HS-5 (cell line): ENCODE measurements at regions not wholly inside any gene's neighbourhood (a gene's known extent, or its start where the extent isn't known, plus 50 kb on each side); places are given as distances from the start of the nearest gene placed in this dataset.
A peak's percentile ranks its signal among the peaks of the same experiment; 100 is the strongest.
"Not testable (repeated sequence)": the region's sequence is repeated elsewhere in the genome, so short reads cannot be mapped to it uniquely, and the experiment has no call there.

Source experiments
- DNase-seq: peaks from one replicate; pipeline ENCODE4 v3.0.0-alpha.2; 2012; ENCODE audit warnings: low read depth

GRCh38 chr7:142440906-142441411 is 183.1 kb upstream of the PRSS58 start:
- no peak for DNase-seq

- DNase-seq, result peak; percentile 82
These were observed 182.5 kb upstream of the PRSS58 start for GRCh38 chr7:142440219-142440905.

GRCh38 chr7:142439739-142440138 is 181.9 kb upstream of the PRSS58 start:
- no peak for DNase-seq

- no peak for DNase-seq
These were observed 181.2 kb upstream of the PRSS58 start for GRCh38 chr7:142438923-142439515.

GRCh38 chr7:142438235-142438922 is 180.5 kb upstream of the PRSS58 start:
- DNase-seq, result no peak

- no peak for DNase-seq
These were observed 179.9 kb upstream of the PRSS58 start for GRCh38 chr7:142437741-142438140.

- DNase-seq, result no peak
These were observed 178.7 kb upstream of the PRSS58 start for GRCh38 chr7:142436601-142437000.

- not testable (repeated sequence) for DNase-seq
These were observed 177.7 kb upstream of the PRSS58 start for GRCh38 chr7:142435606-142436005.

GRCh38 chr7:142434666-142435167 is 176.9 kb upstream of the PRSS58 start:
- no peak for DNase-seq

- DNase-seq, result not testable (repeated sequence)
These were observed 176.3 kb upstream of the PRSS58 start for GRCh38 chr7:142434133-142434532.

GRCh38 chr7:142432377-142432776 is 174.5 kb upstream of the PRSS58 start:
- no peak for DNase-seq

GRCh38 chr7:142431491-142431890 is 173.6 kb upstream of the PRSS58 start:
- no peak for DNase-seq

GRCh38 chr7:142428094-142428493 is 170.2 kb upstream of the PRSS58 start:
- no peak for DNase-seq

GRCh38 chr7:142425281-142425680 is 167.4 kb upstream of the PRSS58 start:
- DNase-seq, result no peak

- DNase-seq, result no peak
These were observed 164.8 kb upstream of the PRSS58 start for GRCh38 chr7:142422621-142423020.

GRCh38 chr7:142420554-142421362 is 162.9 kb upstream of the PRSS58 start:
- DNase-seq, result no peak

GRCh38 chr7:142418326-142418725 is 160.5 kb upstream of the PRSS58 start:
- no peak for DNase-seq

GRCh38 chr7:142414915-142415314 is 157.1 kb upstream of the PRSS58 start:
- DNase-seq, result no peak

- DNase-seq, result no peak
These were observed 156.3 kb upstream of the PRSS58 start for GRCh38 chr7:142414135-142414534.

- no peak for DNase-seq
These were observed 155.6 kb upstream of the PRSS58 start for GRCh38 chr7:142413280-142414000.

- peak; percentile 16 for DNase-seq
These were observed 154.8 kb upstream of the PRSS58 start for GRCh38 chr7:142412551-142413193.
